Fibroblast of villous mesenchyme (primary cell): ENCODE measurements at regions not wholly inside any gene's neighbourhood (a gene's known extent, or its start where the extent isn't known, plus 50 kb on each side); places are given as distances from the start of the nearest gene placed in this dataset. TPM values are rescaled to one million over a fixed set of nuclear protein-coding genes. Genes with fewer than 3 reads are reported as not detected.

Experiments
- DNase-seq: peaks from one replicate; pipeline ENCODE4 v3.0.0-alpha.2; 2010; ENCODE audit warnings: low read depth
- H3K4me3 ChIP-seq: 2 replicates; pipeline ENCODE4 v1.5.1; 2011; ENCODE audit warnings: low read depth, mild to moderate bottlenecking, low read length
- small RNA-seq: library from RNA; depleted of rRNA; stranded (forward); fragments of <200 nt; gene quantifications from one replicate; pipeline ENCODE3, GENCODE V24; 2012
- TF ChIP-seq, protein P1 (sequence below): IDR thresholded peaks from 2 replicates; pipeline ENCODE4 v1.5.1; 2012; ENCODE audit warnings: low read depth, mild to moderate bottlenecking, low read length; ENCODE audit not compliant: insufficient read depth

- no peak for DNase-seq
- H3K4me3 ChIP-seq = no peak overlapping the region
- TF ChIP-seq, protein P1, sequence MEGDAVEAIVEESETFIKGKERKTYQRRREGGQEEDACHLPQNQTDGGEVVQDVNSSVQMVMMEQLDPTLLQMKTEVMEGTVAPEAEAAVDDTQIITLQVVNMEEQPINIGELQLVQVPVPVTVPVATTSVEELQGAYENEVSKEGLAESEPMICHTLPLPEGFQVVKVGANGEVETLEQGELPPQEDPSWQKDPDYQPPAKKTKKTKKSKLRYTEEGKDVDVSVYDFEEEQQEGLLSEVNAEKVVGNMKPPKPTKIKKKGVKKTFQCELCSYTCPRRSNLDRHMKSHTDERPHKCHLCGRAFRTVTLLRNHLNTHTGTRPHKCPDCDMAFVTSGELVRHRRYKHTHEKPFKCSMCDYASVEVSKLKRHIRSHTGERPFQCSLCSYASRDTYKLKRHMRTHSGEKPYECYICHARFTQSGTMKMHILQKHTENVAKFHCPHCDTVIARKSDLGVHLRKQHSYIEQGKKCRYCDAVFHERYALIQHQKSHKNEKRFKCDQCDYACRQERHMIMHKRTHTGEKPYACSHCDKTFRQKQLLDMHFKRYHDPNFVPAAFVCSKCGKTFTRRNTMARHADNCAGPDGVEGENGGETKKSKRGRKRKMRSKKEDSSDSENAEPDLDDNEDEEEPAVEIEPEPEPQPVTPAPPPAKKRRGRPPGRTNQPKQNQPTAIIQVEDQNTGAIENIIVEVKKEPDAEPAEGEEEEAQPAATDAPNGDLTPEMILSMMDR = no peak
These were observed 55.8 kb upstream of the TNP1 start for GRCh38 chr2:216915557-216916150.

- TF ChIP-seq, protein P1 = no peak
- no peak overlapping the region for H3K4me3 ChIP-seq
These were observed 54.6 kb upstream of the TNP1 start for GRCh38 chr2:216914491-216914890.

DNA sequence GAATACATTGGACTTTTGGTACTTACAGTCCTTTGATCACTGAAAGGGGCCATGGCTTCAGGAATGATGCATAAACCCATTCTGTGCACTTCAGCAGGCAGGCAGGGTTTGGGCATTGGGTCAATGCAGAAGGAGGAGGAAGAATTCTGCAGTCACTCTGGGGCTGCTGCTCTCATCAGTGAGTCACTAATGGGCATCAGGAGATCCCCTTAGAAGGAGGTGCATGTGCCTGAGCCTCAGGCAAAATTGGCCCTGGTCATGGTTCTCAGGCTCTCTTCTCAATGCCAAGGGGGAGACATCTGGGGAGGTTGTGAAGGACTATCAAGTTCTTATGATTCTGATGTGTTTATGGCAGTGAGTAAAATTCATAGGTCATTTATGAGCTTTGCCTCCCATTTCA, 52.0 kb upstream of the TNP1 start:
- DNase-seq = no peak
- TF ChIP-seq, protein P1 = no peak

More at GRCh38 chr2:216914491-216914890, 54.6 kb upstream of the TNP1 start:
- no peak for DNase-seq

GRCh38 chr2:216911008-216911407, 51.1 kb upstream of the TNP1 start:
- DNase-seq = no peak
- no peak overlapping the region for H3K4me3 ChIP-seq
- TF ChIP-seq, protein P1 = no peak

More for the DNA sequence above, 52.0 kb upstream of the TNP1 start:
- no peak overlapping the region for H3K4me3 ChIP-seq

GRCh38 chr2:216909541-216910210, 49.8 kb upstream of the TNP1 start:
- H3K4me3 ChIP-seq = no peak overlapping the region
- TF ChIP-seq, protein P1 = no peak
- no peak for DNase-seq

Small RNA genes in the stretch of these regions (small RNA-seq; reads per million reads assigned to genes)
- not detected for gene RF01983
